ENCODE measurements at regions not wholly inside any gene's neighbourhood (a gene's known extent, or its start where the extent isn't known, plus 50 kb on each side); places are given as distances from the start of the nearest gene placed in this dataset.

GRCh38 chr9:108756746-108757490, 98.9 kb downstream of the ACTL7B start:
- no peak overlapping the region for H3K4me3 ChIP-seq (ENCODE audit: low read depth, low read length)
- no peak for TF ChIP-seq CTCF (IDR thresholded peaks at IDR 0.05; ENCODE audit: borderline replicate concordance, insufficient read depth, low read depth, low read length)

GRCh38 chr9:108755979-108756378, 99.8 kb downstream of the ACTL7B start:
- H3K4me3 ChIP-seq (ENCODE audit: low read depth, low read length): no peak overlapping the region

GRCh38 chr9:108751369-108751768, 104.4 kb downstream of the ACTL7B start:
- TF ChIP-seq CTCF (IDR thresholded peaks at IDR 0.05; ENCODE audit: borderline replicate concordance, insufficient read depth, low read depth, low read length): no peak
- H3K4me3 ChIP-seq (ENCODE audit: low read depth, low read length): no peak overlapping the region

More at GRCh38 chr9:108755979-108756378, 99.8 kb downstream of the ACTL7B start:
- TF ChIP-seq CTCF (IDR thresholded peaks at IDR 0.05; ENCODE audit: borderline replicate concordance, insufficient read depth, low read depth, low read length): no peak

- TF ChIP-seq CTCF (IDR thresholded peaks at IDR 0.05; ENCODE audit: borderline replicate concordance, insufficient read depth, low read depth, low read length): no peak
- no peak overlapping the region for H3K4me3 ChIP-seq (ENCODE audit: low read depth, low read length)
These were observed 105.0 kb downstream of the ACTL7B start for GRCh38 chr9:108750661-108751215.

GRCh38 chr9:108748776-108749175, 107.0 kb downstream of the ACTL7B start:
- TF ChIP-seq CTCF (IDR thresholded peaks at IDR 0.05; ENCODE audit: borderline replicate concordance, insufficient read depth, low read depth, low read length): no peak
- no peak overlapping the region for H3K4me3 ChIP-seq (ENCODE audit: low read depth, low read length)

GRCh38 chr9:108746864-108747263, 108.9 kb downstream of the ACTL7B start:
- H3K4me3 ChIP-seq (ENCODE audit: low read depth, low read length): no peak overlapping the region
- no peak for TF ChIP-seq CTCF (IDR thresholded peaks at IDR 0.05; ENCODE audit: borderline replicate concordance, insufficient read depth, low read depth, low read length)

GRCh38 chr9:108746001-108746400, 109.8 kb downstream of the ACTL7B start:
- no peak for TF ChIP-seq CTCF (IDR thresholded peaks at IDR 0.05; ENCODE audit: borderline replicate concordance, insufficient read depth, low read depth, low read length)
- H3K4me3 ChIP-seq (ENCODE audit: low read depth, low read length): no peak overlapping the region

Data from GM12875 (cell line).